Stimulated activated memory B cell treated with anti-CD40 and anti-IgM and Interleukin-4, amounts not matched to agents 10 μg/mL and 1 μg/mL and 100 μg/mL, for 72 hours (primary cell): ENCODE measurements at regions not wholly inside any gene's neighbourhood (a gene's known extent, or its start where the extent isn't known, plus 50 kb on each side); places are given as distances from the start of the nearest gene placed in this dataset.
A peak's percentile ranks its signal among the peaks of the same experiment; 100 is the strongest.
"Not testable (repeated sequence)": the region's sequence is repeated elsewhere in the genome, so short reads cannot be mapped to it uniquely, and the experiment has no call there.

Experiments
- ATAC-seq: fragments of 150-1000 bp; cut with Tn5 transposase; 2 replicates; pipeline ENCODE4 v1.10.0; 2021
- H3K27ac Mint-ChIP-seq: one replicate; pipeline ENCODE4 v1.8.0; 2022; ENCODE audit warnings: mild to moderate bottlenecking, mixed read lengths
- H3K27me3 Mint-ChIP-seq: one replicate; pipeline ENCODE4 v1.8.0; 2022; ENCODE audit warnings: mixed read lengths
- H3K36me3 Mint-ChIP-seq: one replicate; pipeline ENCODE4 v1.8.0; 2022; ENCODE audit warnings: mixed read lengths
- H3K4me1 Mint-ChIP-seq: one replicate; pipeline ENCODE4 v1.8.0; 2022; ENCODE audit warnings: mixed read lengths
- H3K4me3 Mint-ChIP-seq: one replicate; pipeline ENCODE4 v1.8.0; 2022; ENCODE audit warnings: mild to moderate bottlenecking, moderate library complexity, mixed read lengths
- H3K9me3 Mint-ChIP-seq: one replicate; pipeline ENCODE4 v1.8.0; 2022; ENCODE audit warnings: mixed read lengths

DNA sequence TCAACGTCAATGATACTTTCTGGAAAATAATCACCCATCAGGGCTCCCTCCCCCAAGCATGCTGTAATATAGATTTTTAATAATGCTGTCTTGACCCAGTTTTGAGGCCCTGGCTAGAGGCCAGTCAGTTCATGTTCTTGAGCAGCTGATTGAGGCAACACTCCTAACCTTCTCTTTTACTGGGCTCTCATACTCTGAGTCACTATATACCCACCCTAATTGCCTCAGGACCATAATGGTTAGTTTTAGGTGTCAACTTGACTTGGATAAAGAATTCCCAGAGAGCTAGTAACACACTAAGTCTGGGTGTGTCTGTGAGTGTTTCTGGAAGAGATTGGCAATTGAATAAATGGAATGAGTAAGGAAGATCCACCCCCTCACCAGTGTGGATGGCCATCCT lies 527.0 kb upstream of the ATP2B1 start:
- peaks cover 6% of the 10 kb centered on the region for H3K4me1 Mint-ChIP-seq
- no peak overlapping the region for H3K27ac Mint-ChIP-seq
- peaks cover 2% of the 10 kb centered on the region for H3K9me3 Mint-ChIP-seq
- no peak for ATAC-seq
- H3K4me3 Mint-ChIP-seq, result no peak overlapping the region
- H3K36me3 Mint-ChIP-seq, result no peaks in the 10 kb centered on the region
- peaks cover 8% of the 10 kb centered on the region for H3K27me3 Mint-ChIP-seq

DNA sequence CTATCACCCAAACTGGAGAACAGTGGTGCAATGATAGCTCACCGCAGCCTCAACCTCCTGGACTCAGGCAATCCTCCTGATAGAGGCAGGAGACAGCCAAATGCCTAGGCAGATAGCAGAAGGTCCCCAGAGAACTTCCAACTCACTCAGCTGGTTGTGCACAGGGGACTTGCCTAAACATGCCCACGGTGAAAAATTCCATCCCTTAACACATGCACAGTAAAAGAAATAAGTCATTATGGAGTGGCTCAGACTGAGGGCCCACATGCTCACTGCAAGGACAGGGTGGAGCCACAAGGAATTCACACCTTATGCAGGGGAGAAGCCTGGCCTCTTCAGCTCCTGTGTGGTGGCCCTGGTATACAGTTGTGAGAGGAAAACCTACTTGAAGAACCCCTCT lies 525.8 kb upstream of the ATP2B1 start:
- H3K4me3 Mint-ChIP-seq, result no peak overlapping the region
- no peak for ATAC-seq
- H3K36me3 Mint-ChIP-seq, result no peaks in the 10 kb centered on the region
- peaks cover 6% of the 10 kb centered on the region for H3K4me1 Mint-ChIP-seq
- peak overlapping the region; percentile 28 for H3K27ac Mint-ChIP-seq
- peaks cover 2% of the 10 kb centered on the region for H3K9me3 Mint-ChIP-seq
- peaks cover 8% of the 10 kb centered on the region for H3K27me3 Mint-ChIP-seq

DNA sequence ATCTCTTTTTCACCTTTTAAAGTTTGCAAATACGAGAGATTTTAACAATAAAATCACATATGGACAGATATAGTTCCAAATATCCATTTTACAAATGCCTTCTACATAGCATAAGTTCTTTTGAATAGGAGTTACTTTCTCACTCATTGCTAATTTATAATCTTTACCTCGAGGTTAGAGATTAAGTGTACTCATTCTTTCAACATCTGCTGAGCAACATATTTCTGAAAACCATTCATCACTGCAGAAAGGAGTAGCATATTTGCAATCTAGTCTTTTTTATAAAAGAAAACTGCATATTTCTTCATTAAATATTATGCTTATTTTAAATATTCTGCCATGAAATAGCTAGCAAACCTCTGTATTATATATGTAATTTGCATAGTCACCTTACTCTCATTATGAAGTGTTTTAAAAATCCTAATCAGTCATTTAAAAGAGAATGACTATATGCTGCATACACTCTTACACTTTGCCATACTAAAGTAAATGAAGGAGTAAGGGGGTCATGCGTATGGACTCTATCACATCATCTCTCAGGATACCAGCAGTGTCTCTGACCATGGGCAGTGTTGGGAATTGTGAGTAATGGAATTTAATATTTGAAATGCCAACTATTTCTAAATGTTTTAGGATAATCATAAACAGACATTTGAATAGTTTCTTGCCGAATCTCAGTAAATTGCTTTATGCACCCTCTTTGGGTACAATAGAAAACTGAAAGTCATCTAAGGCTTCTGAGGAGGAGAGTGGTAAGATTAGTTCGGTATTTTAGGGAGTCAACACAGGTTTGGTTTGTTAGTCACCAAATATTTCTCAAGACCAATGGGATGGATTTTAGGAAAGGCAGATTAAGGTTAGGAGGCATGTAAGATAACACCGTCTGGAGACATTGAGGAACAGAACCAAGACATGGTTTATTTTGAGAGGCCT lies 524.8 kb upstream of the ATP2B1 start:
- Mint-ChIP-seq H3K9me3 (peaks cover 2% of the 10 kb centered on the region), H3K27me3 (peaks cover 8% of the 10 kb centered on the region), H3K4me1 (peaks cover 6% of the 10 kb centered on the region), H3K27ac (no peak overlapping the region), H3K36me3 (no peaks in the 10 kb centered on the region), H3K4me3 (no peak overlapping the region)
- ATAC-seq, result no peak

DNA sequence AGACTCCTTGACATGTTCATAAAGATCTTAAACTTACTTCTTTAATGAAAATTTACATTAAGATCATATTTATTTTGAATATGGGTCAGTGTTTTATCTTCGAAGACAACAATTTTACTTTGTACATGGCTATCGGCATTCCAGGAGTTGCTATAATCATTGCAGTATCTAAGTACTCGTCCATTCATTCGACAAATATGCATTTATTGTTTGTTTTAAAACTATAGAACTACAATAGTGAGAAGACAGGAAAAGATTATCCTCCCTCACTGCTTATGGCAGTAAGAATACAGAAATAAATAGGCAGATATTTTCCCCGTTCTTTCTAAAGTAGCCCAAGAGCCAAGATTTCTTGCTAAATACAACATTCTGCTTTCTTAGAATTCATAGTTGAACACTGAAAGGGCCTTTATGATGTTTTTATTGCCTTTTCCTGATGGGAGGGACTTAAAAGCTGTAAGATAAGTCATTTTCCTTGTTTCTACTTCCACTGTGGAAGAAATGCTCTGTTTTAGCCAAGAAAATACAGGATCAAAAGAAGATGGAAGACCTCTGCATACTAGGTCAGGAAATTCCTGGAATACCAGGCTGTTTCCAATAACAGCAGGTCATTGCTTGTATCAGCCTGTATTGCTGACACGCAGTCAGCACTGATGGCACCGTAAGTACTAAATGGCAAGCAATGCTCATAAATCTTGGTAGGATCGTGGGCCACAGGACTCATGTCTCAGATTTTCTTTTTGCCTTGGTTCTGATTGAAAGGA lies 521.0 kb upstream of the ATP2B1 start:
- Mint-ChIP-seq H3K27ac (no peak overlapping the region), H3K9me3 (peaks cover 2% of the 10 kb centered on the region), H3K27me3 (no peaks in the 10 kb centered on the region), H3K36me3 (no peaks in the 10 kb centered on the region), H3K4me3 (no peak overlapping the region), H3K4me1 (no peaks in the 10 kb centered on the region)
- no peak for ATAC-seq

DNA sequence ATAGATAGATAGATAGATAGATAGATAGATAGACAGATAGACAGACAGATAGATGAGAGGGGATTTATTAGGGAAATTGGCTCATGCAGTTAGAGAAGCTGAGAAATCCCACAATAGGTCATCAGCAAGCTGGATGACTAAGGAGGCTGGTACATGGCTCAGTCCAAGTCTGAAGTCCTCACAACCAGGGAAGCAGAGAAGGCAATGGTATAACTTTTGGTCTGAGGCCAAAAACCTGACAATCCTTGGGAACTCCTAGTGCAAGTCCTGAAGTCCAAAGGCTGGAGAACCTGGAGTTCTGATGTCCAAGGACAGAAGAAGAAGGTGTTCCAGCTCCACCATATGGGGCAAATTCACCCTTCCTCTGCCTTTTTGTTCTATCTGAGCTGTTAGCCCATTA lies 517.6 kb upstream of the ATP2B1 start:
- ATAC-seq, result no peak
- H3K9me3 Mint-ChIP-seq, result no peaks in the 10 kb centered on the region
- no peak overlapping the region for H3K27ac Mint-ChIP-seq
- no peaks in the 10 kb centered on the region for H3K36me3 Mint-ChIP-seq
- no peak overlapping the region for H3K4me3 Mint-ChIP-seq
- no peaks in the 10 kb centered on the region for H3K4me1 Mint-ChIP-seq
- no peaks in the 10 kb centered on the region for H3K27me3 Mint-ChIP-seq

DNA sequence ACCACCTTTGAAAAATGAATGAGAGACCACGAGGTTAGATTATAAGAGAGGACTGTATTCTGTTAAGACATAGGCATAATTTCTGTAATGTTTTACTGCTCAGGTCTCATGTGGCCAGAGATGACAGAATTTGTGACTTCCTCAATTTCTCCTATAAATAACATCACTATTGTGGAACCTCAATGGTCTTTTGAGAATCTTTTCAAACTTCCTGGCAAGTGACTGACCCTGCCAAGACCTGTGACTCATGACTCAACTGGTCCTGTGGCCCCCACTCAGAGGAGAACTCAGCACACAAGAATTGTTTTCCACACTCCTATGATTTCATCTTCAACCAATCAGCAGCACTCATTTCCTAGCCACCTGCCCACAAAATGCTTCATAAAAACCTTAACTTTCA lies 508.2 kb upstream of the ATP2B1 start:
- Mint-ChIP-seq H3K4me3 (no peak overlapping the region), H3K27ac (no peak overlapping the region), H3K4me1 (peaks cover 8% of the 10 kb centered on the region), H3K36me3 (no peaks in the 10 kb centered on the region), H3K27me3 (no peaks in the 10 kb centered on the region), H3K9me3 (no peaks in the 10 kb centered on the region)
- no peak for ATAC-seq

DNA sequence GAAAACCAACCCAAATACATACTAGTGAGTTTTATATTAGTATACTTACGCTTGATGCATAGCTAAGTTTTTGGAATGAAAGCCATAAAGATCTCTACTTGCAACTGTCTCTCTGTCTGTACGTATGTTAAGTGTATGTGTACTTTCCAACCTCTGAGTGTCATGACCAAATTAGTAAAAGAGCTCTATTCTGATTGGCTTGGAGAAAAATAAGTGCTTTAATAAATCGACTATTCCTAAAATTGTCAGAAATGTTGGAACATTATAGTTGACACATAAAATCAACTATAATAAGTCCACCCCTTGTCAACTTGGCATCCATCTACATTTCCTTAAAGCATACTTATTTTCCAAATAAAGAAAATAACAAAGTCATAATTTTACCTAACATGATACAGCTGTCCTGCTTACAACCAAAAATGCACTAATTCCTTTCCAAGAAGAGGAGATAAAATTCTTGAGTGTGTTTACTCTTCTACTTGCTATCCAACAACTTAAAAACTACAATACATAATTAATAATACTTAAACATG lies 507.4 kb upstream of the ATP2B1 start:
- H3K36me3 Mint-ChIP-seq, result no peaks in the 10 kb centered on the region
- H3K4me3 Mint-ChIP-seq, result no peak overlapping the region
- no peak overlapping the region for H3K27ac Mint-ChIP-seq
- no peaks in the 10 kb centered on the region for H3K9me3 Mint-ChIP-seq
- peaks cover 8% of the 10 kb centered on the region for H3K4me1 Mint-ChIP-seq
- no peak for ATAC-seq
- no peaks in the 10 kb centered on the region for H3K27me3 Mint-ChIP-seq

DNA sequence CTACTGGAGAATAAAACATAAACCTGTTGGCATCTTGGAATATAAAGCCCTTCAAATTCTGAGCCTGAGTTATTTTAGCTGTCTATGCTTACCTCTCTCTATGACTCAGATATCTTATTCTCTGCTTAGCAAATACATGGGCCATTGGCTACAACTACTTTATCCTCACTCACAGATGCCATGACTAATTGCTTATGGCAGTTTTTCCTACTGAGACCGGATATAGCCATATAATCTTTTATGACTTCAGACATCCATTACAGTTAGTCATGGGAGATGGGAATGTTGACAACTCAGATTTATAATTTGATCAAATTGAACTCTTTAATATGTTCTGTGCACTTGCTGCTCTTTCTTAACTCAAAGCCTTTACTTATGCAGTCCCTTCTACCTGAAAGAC lies 502.4 kb upstream of the ATP2B1 start:
- Mint-ChIP-seq H3K36me3 (peaks cover 14% of the 10 kb centered on the region), H3K9me3 (peaks cover 14% of the 10 kb centered on the region), H3K4me1 (peaks cover 19% of the 10 kb centered on the region), H3K27me3 (no peaks in the 10 kb centered on the region), H3K4me3 (no peak overlapping the region), H3K27ac (no peak overlapping the region)
- no peak for ATAC-seq

DNA sequence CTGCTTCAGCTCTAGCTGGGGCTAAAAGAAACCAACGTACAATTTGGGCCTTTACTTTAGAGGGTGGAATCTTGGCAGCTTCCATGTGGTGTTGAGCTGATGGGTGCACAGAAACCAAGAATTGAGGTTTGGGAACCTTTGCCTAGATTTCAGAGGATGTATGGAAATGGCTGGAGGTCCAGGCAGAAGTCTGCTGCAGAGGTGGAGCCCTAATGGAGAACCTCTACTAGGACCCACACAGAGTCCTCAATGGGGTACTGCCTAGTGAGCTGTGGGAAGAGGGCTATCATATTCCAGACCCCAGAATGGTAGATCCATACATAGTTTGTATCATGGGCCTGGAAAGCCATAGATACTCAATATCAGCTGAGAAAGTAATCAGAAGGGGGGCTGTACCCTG lies 500.4 kb upstream of the ATP2B1 start:
- Mint-ChIP-seq H3K27me3 (no peaks in the 10 kb centered on the region), H3K9me3 (peaks cover 14% of the 10 kb centered on the region), H3K36me3 (peaks cover 14% of the 10 kb centered on the region), H3K4me3 (no peak overlapping the region), H3K27ac (no peak overlapping the region), H3K4me1 (peaks cover 19% of the 10 kb centered on the region)
- ATAC-seq, result no peak

DNA sequence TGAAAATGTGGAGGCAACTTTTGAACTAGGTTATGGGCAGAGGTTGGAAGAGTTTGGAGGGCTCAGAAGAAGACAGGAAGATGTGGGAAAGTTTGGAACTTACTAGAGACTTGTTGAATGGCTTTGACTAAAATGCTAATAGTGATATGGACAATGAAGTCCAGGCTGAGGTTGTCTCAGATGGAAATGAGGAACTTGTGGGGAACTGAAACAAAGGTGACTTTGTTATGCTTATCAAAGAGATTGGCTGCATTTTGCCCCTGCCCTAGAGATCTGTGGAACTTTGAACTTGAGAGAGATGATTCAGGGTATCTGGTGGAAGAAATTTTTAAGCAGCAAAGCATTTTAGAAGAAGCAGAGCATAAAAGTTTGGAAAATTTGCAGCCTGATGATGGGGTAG lies 499.7 kb upstream of the ATP2B1 start:
- H3K4me3 Mint-ChIP-seq, ATAC-seq: not testable (repeated sequence)

DNA sequence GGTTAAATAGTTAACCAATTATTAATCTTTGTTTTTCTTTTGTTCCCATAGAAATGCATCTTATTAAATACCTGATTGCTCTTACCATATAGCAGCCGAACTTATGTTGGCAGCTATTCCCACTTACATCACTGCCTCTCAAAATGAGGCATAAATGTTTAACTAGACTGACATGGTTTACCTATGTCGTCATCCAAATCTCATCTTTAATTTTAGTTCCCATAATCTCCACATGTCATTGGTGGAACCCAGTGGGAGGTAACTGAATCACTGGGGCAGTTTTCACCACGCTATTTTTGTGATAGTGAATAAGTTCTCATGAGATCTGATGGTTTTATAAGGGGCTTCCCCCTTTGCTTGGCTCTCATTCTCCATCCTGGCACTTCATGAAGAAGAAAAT lies 499.2 kb upstream of the ATP2B1 start:
- Mint-ChIP-seq H3K36me3 (peaks cover 14% of the 10 kb centered on the region), H3K27ac (no peak overlapping the region), H3K9me3 (peaks cover 14% of the 10 kb centered on the region), H3K4me1 (peaks cover 19% of the 10 kb centered on the region), H3K27me3 (no peaks in the 10 kb centered on the region), H3K4me3 (no peak overlapping the region)
- no peak for ATAC-seq

More for the DNA sequence above, 499.7 kb upstream of the ATP2B1 start:
- Mint-ChIP-seq H3K36me3 (peaks cover 14% of the 10 kb centered on the region), H3K9me3 (peaks cover 14% of the 10 kb centered on the region), H3K4me1 (peaks cover 19% of the 10 kb centered on the region)
- not testable (repeated sequence) for H3K27ac Mint-ChIP-seq, H3K27me3 Mint-ChIP-seq

DNA sequence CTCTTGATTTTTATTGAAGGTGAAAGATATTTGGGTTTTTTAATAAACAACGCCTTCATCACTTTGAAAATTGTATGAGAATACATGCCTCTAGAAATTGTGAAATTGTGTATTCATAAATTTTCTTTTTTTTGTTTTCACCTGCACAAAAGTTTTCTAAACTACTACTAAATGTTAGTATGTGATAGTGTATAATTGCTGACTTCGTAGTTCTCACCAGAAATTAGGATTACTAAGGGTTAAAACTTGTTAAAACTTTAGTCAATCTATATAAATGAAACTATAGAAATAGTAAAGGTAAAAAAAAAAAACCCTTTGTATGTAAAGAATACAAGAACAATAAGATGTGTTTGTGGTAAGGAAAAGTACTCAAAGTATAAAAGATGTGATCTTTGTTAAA lies 496.5 kb upstream of the ATP2B1 start:
- no peak for ATAC-seq
- Mint-ChIP-seq H3K36me3 (peaks cover 7% of the 10 kb centered on the region), H3K27me3 (no peaks in the 10 kb centered on the region), H3K27ac (no peak overlapping the region), H3K4me3 (no peak overlapping the region), H3K4me1 (peaks cover 12% of the 10 kb centered on the region), H3K9me3 (peaks cover 10% of the 10 kb centered on the region)

DNA sequence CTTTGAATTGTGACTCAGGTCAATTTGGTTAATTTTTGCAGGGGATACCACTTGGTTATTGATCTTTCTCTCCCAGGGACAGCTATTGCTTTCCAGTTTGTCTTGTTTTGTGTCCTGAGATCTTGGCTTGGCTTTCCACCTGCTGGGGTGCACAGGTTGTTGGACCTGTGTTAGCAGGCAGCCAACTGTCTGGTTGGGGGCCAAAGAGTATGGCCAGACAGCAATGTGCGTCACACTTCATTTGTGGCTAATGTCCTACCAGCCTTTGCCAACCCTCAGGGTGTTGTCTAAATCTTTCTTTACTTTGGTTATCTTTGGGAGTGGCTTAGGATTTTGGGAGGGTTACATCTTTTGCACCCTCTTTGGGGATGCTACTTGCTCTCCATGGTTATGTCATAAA lies 494.9 kb upstream of the ATP2B1 start:
- Mint-ChIP-seq H3K36me3 (peaks cover 4% of the 10 kb centered on the region), H3K9me3 (peaks cover 5% of the 10 kb centered on the region), H3K4me3 (no peak overlapping the region), H3K27ac (no peak overlapping the region), H3K4me1 (peaks cover 14% of the 10 kb centered on the region), H3K27me3 (no peaks in the 10 kb centered on the region)
- no peak for ATAC-seq

DNA sequence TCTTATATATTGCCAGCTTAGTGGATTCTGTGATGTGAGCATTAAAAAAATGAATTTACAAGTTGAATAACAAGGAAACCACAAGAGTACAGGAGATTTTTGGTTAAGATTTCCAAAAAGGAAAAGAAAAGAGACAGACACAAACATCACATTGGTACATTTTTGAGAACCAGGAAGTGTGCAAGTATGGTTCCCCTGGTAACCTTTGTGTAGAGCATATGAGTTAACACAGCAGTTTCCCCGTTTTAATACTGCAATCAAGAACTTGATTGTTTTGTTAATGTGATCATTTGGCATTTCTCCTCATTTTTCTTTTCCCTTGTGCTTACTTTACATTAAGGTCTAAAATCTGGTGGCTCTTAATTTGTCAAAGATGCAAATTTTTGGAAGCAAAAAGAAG lies 490.4 kb upstream of the ATP2B1 start:
- Mint-ChIP-seq H3K4me3 (no peak overlapping the region), H3K4me1 (peaks cover 6% of the 10 kb centered on the region), H3K27ac (no peak overlapping the region), H3K36me3 (no peaks in the 10 kb centered on the region), H3K27me3 (no peaks in the 10 kb centered on the region), H3K9me3 (no peaks in the 10 kb centered on the region)
- ATAC-seq, result no peak

DNA sequence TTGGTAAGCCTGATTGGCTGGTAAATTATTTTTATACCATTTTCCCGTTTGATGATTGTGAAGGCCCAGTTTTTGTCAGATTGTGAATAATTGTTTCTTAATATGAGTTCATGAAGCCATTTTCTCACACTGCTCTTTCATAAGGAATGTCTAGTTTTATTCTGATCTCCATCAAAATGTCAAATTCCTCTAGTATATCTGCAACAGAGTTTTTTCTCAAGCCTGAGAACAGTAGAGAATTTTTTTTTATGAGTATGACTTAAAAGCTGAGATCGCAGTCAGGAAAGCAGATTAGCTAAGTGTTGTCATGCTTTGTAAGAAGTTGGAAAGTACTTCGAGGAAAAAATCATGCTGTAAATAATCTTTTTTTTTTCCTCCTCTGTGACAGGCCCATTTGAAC lies 484.9 kb upstream of the ATP2B1 start:
- Mint-ChIP-seq H3K27ac (no peak overlapping the region), H3K9me3 (no peaks in the 10 kb centered on the region), H3K36me3 (no peaks in the 10 kb centered on the region), H3K4me3 (no peak overlapping the region), H3K4me1 (no peaks in the 10 kb centered on the region), H3K27me3 (no peaks in the 10 kb centered on the region)
- no peak for ATAC-seq
